Natural killer cell treated with Interleukin-12 subunit alpha and Interleukin-12 subunit beta and Interleukin-15 and Interleukin-18, amount 100 ng/mL, for 72 hours (primary cell): ENCODE measurements at regions not wholly inside any gene's neighbourhood (a gene's known extent, or its start where the extent isn't known, plus 50 kb on each side); places are given as distances from the start of the nearest gene placed in this dataset.

Experiments
- ATAC-seq, 2 donors: fragments of 150-1000 bp; cut with Tn5 transposase in 1 of 2; sonication (Bioruptor Pico), chemical (Tn5 transposase) in 1 of 2; 2 replicates each; pipeline ENCODE4 v1.10.0; 2021
- DNase-seq: peaks from one replicate; pipeline ENCODE4 v3.0.0; 2022; ENCODE audit warnings: low spot score
- H3K27ac Mint-ChIP-seq, 2 donors: 1 replicate in 1 of 2; 2 replicates in 1 of 2; pipeline ENCODE4 v1.8.0; 2022; ENCODE audit warnings: mixed read lengths in 2 of 2, mild to moderate bottlenecking in 1 of 2, moderate library complexity in 1 of 2
- H3K27me3 Mint-ChIP-seq, 2 donors: 1 replicate in 1 of 2; 2 replicates in 1 of 2; pipeline ENCODE4 v1.8.0; 2022; ENCODE audit warnings: mixed read lengths in 2 of 2
- H3K36me3 Mint-ChIP-seq: one replicate; pipeline ENCODE4 v1.8.0; 2022; ENCODE audit warnings: mixed read lengths
- H3K4me1 Mint-ChIP-seq, 2 donors: 1 replicate in 1 of 2; 2 replicates in 1 of 2; pipeline ENCODE4 v1.8.0; 2022; ENCODE audit warnings: low read depth in 2 of 2, mixed read lengths in 2 of 2, mild to moderate bottlenecking in 1 of 2
- H3K4me3 Mint-ChIP-seq: one replicate; pipeline ENCODE4 v1.8.0; 2022; ENCODE audit warnings: mixed read lengths
- H3K9me3 Mint-ChIP-seq: 2 replicates; pipeline ENCODE4 v1.8.0; 2022; ENCODE audit warnings: mixed read lengths

- DNase-seq (no peak), ATAC-seq (no peak)
- Mint-ChIP-seq H3K27me3 (no peaks in the 10 kb centered on the region), H3K36me3 (no peaks in the 10 kb centered on the region), H3K27ac (no peak overlapping the region), H3K4me3 (no peak overlapping the region), H3K9me3 (peaks cover 8% of the 10 kb centered on the region), H3K4me1 (no peaks in the 10 kb centered on the region)
Measured at GRCh38 chr7:46945328-46945727, 636.6 kb downstream of the TNS3 start.

GRCh38 chr7:46943996-46944395, 637.9 kb downstream of the TNS3 start:
- H3K27ac Mint-ChIP-seq, result no peak overlapping the region
- no peak overlapping the region for H3K4me3 Mint-ChIP-seq
- peaks cover 6% of the 10 kb centered on the region for H3K9me3 Mint-ChIP-seq
- no peak for ATAC-seq
- no peaks in the 10 kb centered on the region for H3K27me3 Mint-ChIP-seq
- H3K36me3 Mint-ChIP-seq, result no peaks in the 10 kb centered on the region
- no peaks in the 10 kb centered on the region for H3K4me1 Mint-ChIP-seq
- DNase-seq, result no peak

DNA sequence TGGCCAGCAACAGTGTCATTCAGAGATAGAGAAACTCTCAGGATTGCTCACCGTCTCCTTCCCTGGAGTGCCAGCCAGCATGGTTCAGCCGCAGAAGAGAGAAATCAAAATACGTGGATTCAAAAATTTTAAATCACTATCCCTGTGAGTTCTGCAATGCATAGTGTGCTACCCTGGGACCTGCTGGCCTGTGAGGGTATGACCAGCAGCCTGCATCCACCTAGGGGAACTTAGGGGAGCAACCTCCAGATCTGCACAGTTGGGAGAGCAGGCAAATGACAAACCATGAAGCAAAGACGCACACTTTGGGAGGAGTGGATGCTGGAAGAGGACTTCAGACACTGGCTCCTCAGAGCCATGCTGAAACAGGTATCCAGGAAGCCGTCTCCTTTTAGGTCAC, 639.3 kb downstream of the TNS3 start:
- ATAC-seq, result no peak
- H3K9me3 Mint-ChIP-seq, result peaks cover 16% of the 10 kb centered on the region
- H3K27me3 Mint-ChIP-seq, result no peaks in the 10 kb centered on the region
- H3K4me3 Mint-ChIP-seq, result no peak overlapping the region
- no peaks in the 10 kb centered on the region for H3K36me3 Mint-ChIP-seq
- H3K4me1 Mint-ChIP-seq, result no peaks in the 10 kb centered on the region
- no peak overlapping the region for H3K27ac Mint-ChIP-seq
- DNase-seq, result no peak

- Mint-ChIP-seq H3K27me3 (no peaks in the 10 kb centered on the region), H3K9me3 (peaks cover 22% of the 10 kb centered on the region), H3K4me1 (no peaks in the 10 kb centered on the region)
Measured at GRCh38 chr7:46940178-46940577, 641.7 kb downstream of the TNS3 start.

DNA sequence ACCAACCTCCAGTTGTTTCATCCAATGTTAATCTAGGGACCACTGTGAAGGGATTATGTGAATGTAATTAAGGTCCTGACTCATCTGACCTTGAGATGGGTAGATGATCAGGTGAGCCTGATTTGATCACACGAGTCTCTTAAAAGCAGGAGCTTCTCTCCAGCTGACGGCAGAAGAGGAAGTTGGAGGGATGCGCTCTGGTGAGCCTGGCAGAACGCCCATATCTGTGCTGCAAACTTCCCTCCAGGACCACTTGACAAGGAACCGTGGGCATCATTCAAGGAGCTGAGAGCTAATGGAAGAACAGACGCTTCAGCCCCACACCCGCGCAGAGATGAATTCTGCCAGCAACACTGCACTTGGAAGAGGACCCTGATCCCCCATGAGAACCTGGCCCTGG, 642.4 kb downstream of the TNS3 start:
- Mint-ChIP-seq H3K27ac (no peak overlapping the region), H3K27me3 (no peaks in the 10 kb centered on the region), H3K9me3 (peaks cover 22% of the 10 kb centered on the region), H3K36me3 (no peaks in the 10 kb centered on the region), H3K4me3 (no peak overlapping the region), H3K4me1 (no peaks in the 10 kb centered on the region)
- no peak for DNase-seq
- ATAC-seq, result no peak

More at GRCh38 chr7:46940178-46940577, 641.7 kb downstream of the TNS3 start:
- no peak overlapping the region for H3K27ac Mint-ChIP-seq
- no peak overlapping the region for H3K4me3 Mint-ChIP-seq
- ATAC-seq, result no peak
- H3K36me3 Mint-ChIP-seq, result no peaks in the 10 kb centered on the region
- no peak for DNase-seq

GRCh38 chr7:46939089-46939488, 642.8 kb downstream of the TNS3 start:
- Mint-ChIP-seq H3K4me1 (no peaks in the 10 kb centered on the region), H3K27me3 (no peaks in the 10 kb centered on the region), H3K27ac (no peak overlapping the region), H3K4me3 (no peak overlapping the region), H3K36me3 (no peaks in the 10 kb centered on the region), H3K9me3 (peaks cover 22% of the 10 kb centered on the region)
- DNase-seq (no peak), ATAC-seq (no peak)

DNA sequence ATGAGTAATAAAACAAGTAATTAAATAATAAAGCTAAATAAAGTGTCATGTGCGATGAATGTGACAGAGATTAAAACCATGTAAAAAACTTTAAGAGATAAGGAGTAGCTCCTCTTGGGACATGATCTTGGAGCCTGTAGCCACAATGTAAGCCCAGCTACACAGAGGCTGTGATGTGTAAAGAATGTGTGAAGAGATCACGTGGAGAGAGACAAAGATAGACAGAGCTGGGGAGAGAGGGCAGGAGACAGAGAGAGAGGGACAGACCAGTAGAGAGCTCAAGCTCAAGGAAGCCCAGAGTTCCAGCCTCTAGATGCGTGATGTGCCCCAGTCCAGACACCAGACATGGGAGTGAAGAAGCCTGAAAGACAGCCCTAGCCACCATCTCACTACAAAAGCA, 644.1 kb downstream of the TNS3 start:
- Mint-ChIP-seq H3K27ac (no peak overlapping the region), H3K27me3 (no peaks in the 10 kb centered on the region), H3K36me3 (no peaks in the 10 kb centered on the region), H3K9me3 (peaks cover 20% of the 10 kb centered on the region), H3K4me3 (no peak overlapping the region), H3K4me1 (no peaks in the 10 kb centered on the region)
- no peak for ATAC-seq
- no peak for DNase-seq

DNA sequence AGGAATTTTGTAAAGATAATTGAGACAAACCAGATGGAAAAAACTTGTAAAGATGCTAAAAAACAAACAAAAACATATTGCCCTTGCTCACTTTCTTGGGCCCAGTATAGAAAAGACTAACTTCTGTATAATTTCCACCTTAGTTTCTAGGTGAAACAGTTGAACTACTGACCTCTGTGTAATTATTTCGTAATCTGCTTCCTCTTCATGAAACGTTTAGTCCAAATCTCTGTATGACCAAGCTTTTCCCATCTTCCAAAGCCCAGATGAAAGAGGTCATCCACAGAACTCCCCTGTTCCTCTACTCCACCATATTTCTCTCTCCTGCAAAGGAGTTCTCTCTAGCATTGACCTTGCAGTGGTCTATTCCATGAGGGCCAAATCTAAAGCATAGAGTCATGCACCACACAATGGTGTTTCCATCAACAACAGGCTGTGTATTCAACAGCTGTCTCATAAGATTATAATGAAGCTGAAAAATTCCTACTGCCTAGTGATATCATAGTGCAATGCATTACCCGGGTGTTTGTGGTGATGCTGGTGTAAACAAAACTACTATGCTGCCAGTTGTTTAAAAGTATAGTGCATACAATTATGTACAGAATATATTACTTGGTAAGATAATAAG, 647.6 kb downstream of the TNS3 start:
- H3K9me3 Mint-ChIP-seq, result peaks cover 31% of the 10 kb centered on the region
- no peaks in the 10 kb centered on the region for H3K4me1 Mint-ChIP-seq
- DNase-seq (no peak), ATAC-seq (no peak)
- no peak overlapping the region for H3K27ac Mint-ChIP-seq
- H3K4me3 Mint-ChIP-seq, result no peak overlapping the region
- H3K27me3 Mint-ChIP-seq, result no peaks in the 10 kb centered on the region
- H3K36me3 Mint-ChIP-seq, result no peaks in the 10 kb centered on the region

- H3K9me3 Mint-ChIP-seq, result peaks cover 31% of the 10 kb centered on the region
- no peaks in the 10 kb centered on the region for H3K27me3 Mint-ChIP-seq
- H3K4me1 Mint-ChIP-seq, result no peaks in the 10 kb centered on the region
- H3K4me3 Mint-ChIP-seq, result no peak overlapping the region
- H3K36me3 Mint-ChIP-seq, result no peaks in the 10 kb centered on the region
- ATAC-seq, result no peak
- no peak for DNase-seq
- no peak overlapping the region for H3K27ac Mint-ChIP-seq
Measured at GRCh38 chr7:46933596-46933995, 648.3 kb downstream of the TNS3 start.

DNA sequence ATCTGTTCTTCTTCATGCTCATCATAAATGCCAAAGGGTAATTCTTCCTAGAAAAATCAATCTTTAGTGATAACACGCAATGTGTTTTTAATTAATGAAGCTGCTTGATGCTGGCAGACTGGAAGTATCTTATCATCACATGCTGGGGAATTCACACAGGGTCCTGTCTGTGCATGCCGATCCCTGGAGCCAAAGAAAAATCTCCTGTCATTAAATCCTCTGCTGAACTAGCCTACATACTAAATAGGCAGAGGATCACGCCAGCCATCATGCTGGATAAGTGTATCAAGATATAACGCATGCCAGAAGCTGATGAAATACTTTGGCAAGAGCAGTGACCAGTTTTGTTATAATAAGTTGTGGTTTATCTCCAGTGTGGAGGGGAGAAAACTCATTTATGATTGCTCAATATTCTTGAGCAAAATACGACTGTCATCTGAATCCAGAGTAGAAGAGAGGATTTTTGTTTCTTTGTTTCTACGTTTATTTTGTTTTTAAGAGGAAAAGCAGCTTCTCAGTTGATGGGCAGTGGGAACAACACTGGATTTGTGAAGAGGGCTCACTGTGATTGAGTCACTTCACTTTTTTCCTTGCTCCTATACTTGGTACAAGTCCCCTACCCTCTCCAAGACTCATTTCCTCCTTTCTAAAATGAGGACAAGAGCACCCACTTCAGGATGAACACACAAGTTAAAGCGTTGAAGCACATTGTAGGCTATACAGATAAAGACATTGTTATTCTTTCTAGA, 649.1 kb downstream of the TNS3 start:
- Mint-ChIP-seq H3K4me3 (no peak overlapping the region), H3K27ac (no peak overlapping the region), H3K27me3 (no peaks in the 10 kb centered on the region), H3K9me3 (peaks cover 24% of the 10 kb centered on the region), H3K4me1 (no peaks in the 10 kb centered on the region), H3K36me3 (no peaks in the 10 kb centered on the region)
- ATAC-seq (no peak), DNase-seq (no peak)

GRCh38 chr7:46932306-46932675, 649.6 kb downstream of the TNS3 start:
- no peaks in the 10 kb centered on the region for H3K27me3 Mint-ChIP-seq

GRCh38 chr7:46930366-46930765, 651.5 kb downstream of the TNS3 start:
- Mint-ChIP-seq H3K27ac (no peak overlapping the region), H3K27me3 (no peaks in the 10 kb centered on the region), H3K36me3 (no peaks in the 10 kb centered on the region), H3K4me1 (no peaks in the 10 kb centered on the region), H3K9me3 (peaks cover 16% of the 10 kb centered on the region), H3K4me3 (no peak overlapping the region)
- ATAC-seq (no peak), DNase-seq (no peak)

More at GRCh38 chr7:46932306-46932675, 649.6 kb downstream of the TNS3 start:
- ATAC-seq (no peak), DNase-seq (no peak)
- no peak overlapping the region for H3K4me3 Mint-ChIP-seq
- no peaks in the 10 kb centered on the region for H3K4me1 Mint-ChIP-seq
- H3K9me3 Mint-ChIP-seq, result peaks cover 22% of the 10 kb centered on the region
- H3K27ac Mint-ChIP-seq, result no peak overlapping the region
- H3K36me3 Mint-ChIP-seq, result no peaks in the 10 kb centered on the region

DNA sequence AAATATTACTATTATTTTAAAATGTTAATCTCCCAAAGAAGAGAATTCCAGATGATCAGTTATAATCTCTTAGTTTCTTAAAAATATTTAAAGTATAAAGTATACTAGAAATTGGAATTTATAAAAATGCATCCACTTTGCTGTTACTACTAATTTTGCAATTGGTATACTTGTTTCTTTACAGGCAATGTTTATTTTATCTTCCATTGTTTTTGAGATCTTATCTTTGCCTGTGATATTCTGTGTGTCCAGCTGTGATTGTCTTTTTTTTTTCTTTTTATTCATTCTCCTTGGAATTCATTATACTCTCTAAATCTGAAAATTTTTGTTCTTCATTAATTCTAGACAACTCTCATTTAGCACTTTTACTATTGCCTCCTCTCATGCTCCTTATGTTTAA, 652.6 kb downstream of the TNS3 start:
- ATAC-seq, result no peak

GRCh38 chr7:46928719-46929118, 653.2 kb downstream of the TNS3 start:
- Mint-ChIP-seq H3K4me3 (no peak overlapping the region), H3K9me3 (peaks cover 19% of the 10 kb centered on the region), H3K4me1 (no peaks in the 10 kb centered on the region), H3K36me3 (no peaks in the 10 kb centered on the region), H3K27me3 (no peaks in the 10 kb centered on the region), H3K27ac (no peak overlapping the region)
- no peak for DNase-seq
- no peak for ATAC-seq

More for the DNA sequence above, 652.6 kb downstream of the TNS3 start:
- DNase-seq, result no peak
- H3K36me3 Mint-ChIP-seq, result no peaks in the 10 kb centered on the region
- H3K27ac Mint-ChIP-seq, result no peak overlapping the region
- no peak overlapping the region for H3K4me3 Mint-ChIP-seq
- no peaks in the 10 kb centered on the region for H3K4me1 Mint-ChIP-seq
- peaks cover 19% of the 10 kb centered on the region for H3K9me3 Mint-ChIP-seq
- H3K27me3 Mint-ChIP-seq, result no peaks in the 10 kb centered on the region
